Activated CD8-positive, alpha-beta memory T cell treated with anti-CD3 and anti-CD28 coated beads, Interleukin-2, amount 10 ng/mL, durations not matched to agents 7 days and 5 days (primary cell): ENCODE measurements at regions not wholly inside any gene's neighbourhood (a gene's known extent, or its start where the extent isn't known, plus 50 kb on each side); places are given as distances from the start of the nearest gene placed in this dataset.

Experiments used
- ATAC-seq: fragments of 150-1000 bp; cut with Tn5 transposase; one replicate; pipeline ENCODE4 v1.10.0; 2021; ENCODE audit warnings: moderate library complexity
- CTCF ChIA-PET: fragments of 350-600 bp; sonication (Branson Sonifier 250); formaldehyde crosslinking; loops from one replicate; lab custom pipeline; 2021; ENCODE audit warnings: antibody characterized with exemption; lab: Charles Lee
- DNase-seq: peaks from one replicate; pipeline ENCODE4 v3.0.0-alpha.2; 2020
- H3K27ac Mint-ChIP-seq: one replicate; pipeline ENCODE4 v1.8.0; 2021; ENCODE audit warnings: mild to moderate bottlenecking, mixed read lengths
- H3K27me3 Mint-ChIP-seq: one replicate; pipeline ENCODE4 v1.8.0; 2021; ENCODE audit warnings: mixed read lengths
- H3K36me3 Mint-ChIP-seq: one replicate; pipeline ENCODE4 v1.8.0; 2021; ENCODE audit warnings: mild to moderate bottlenecking, mixed read lengths
- H3K4me1 Mint-ChIP-seq: one replicate; pipeline ENCODE4 v1.8.0; 2021; ENCODE audit warnings: mixed read lengths
- H3K4me3 Mint-ChIP-seq: one replicate; pipeline ENCODE4 v1.8.0; 2021; ENCODE audit warnings: mild to moderate bottlenecking, moderate library complexity, mixed read lengths
- H3K9me3 Mint-ChIP-seq: one replicate; pipeline ENCODE4 v1.8.0; 2022; ENCODE audit warnings: low read depth, mixed read lengths

DNA sequence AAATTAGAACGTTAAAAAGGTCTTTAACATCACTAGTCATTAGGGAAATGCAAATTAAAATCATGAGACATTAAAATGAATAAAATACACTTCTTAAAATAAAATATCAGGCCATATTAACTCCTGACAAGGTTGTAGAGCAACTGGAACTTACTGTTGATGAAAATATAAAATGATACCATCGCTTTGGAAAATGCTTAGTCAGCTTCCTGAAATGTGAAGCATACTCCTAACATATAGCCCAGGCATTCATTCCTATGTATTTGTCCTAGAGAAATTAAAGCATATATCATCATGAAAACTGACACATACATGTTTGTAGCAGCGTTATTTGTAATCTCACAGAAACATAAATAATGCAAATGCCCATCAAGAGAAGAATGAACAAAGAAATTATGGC is 211.5 kb upstream of the CHRM3 start:
- H3K4me3 Mint-ChIP-seq: no peak overlapping the region
- no peaks in the 10 kb centered on the region for H3K27me3 Mint-ChIP-seq
- CTCF ChIA-PET: no interaction called here
- no peaks in the 10 kb centered on the region for H3K36me3 Mint-ChIP-seq
- ATAC-seq (no peak), DNase-seq (no peak)
- no peak overlapping the region for H3K27ac Mint-ChIP-seq
- no peaks in the 10 kb centered on the region for H3K4me1 Mint-ChIP-seq
- peaks cover 8% of the 10 kb centered on the region for H3K9me3 Mint-ChIP-seq

DNA sequence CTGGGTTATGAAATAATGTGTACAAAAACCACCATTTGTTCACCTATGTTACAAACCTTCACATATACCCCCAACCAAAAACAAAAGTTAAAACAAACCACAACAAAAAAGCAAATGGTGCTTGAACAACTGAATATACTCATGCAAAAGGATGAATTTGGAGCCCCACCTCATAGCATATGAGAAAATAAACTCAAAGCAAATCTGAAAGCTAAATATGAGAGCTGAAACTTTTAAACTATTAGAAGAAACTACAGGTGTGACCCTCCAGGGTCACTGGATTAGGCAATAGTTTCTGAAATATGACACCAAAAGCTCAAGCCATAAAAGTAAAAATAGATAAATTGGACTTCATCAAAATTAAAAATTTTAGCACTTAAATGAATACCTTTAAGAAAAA is 215.5 kb upstream of the CHRM3 start:
- Mint-ChIP-seq H3K27me3 (no peaks in the 10 kb centered on the region), H3K9me3 (peaks cover 5% of the 10 kb centered on the region), H3K27ac (no peak overlapping the region), H3K4me3 (no peak overlapping the region), H3K36me3 (no peaks in the 10 kb centered on the region), H3K4me1 (no peaks in the 10 kb centered on the region)
- ATAC-seq (no peak), DNase-seq (no peak)
- CTCF ChIA-PET: no interaction called here

DNA sequence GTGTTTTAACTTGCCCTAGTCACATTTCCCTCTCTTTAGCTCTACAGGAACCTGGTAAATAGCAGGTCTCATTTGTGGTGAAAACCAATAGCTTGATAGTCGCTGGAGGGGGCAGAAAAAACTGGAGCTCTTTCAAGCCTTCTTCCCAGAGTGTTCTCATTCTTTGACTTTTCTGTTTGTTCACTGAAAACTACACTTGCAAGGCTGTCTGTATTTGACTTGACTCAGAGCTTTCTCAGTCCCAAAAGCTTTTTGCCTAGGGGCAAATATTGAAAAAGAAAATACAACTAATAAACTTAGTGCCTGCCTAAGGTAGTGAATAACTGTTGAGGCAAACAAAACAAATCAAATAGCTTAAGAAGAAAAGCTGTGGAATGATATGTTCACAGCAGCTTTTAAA is 217.1 kb upstream of the CHRM3 start:
- DNase-seq (no peak), ATAC-seq (no peak)
- Mint-ChIP-seq H3K27ac (no peak overlapping the region), H3K4me3 (no peak overlapping the region), H3K4me1 (no peaks in the 10 kb centered on the region), H3K9me3 (peaks cover 5% of the 10 kb centered on the region), H3K36me3 (no peaks in the 10 kb centered on the region), H3K27me3 (no peaks in the 10 kb centered on the region)
- CTCF ChIA-PET: no interaction called here

DNA sequence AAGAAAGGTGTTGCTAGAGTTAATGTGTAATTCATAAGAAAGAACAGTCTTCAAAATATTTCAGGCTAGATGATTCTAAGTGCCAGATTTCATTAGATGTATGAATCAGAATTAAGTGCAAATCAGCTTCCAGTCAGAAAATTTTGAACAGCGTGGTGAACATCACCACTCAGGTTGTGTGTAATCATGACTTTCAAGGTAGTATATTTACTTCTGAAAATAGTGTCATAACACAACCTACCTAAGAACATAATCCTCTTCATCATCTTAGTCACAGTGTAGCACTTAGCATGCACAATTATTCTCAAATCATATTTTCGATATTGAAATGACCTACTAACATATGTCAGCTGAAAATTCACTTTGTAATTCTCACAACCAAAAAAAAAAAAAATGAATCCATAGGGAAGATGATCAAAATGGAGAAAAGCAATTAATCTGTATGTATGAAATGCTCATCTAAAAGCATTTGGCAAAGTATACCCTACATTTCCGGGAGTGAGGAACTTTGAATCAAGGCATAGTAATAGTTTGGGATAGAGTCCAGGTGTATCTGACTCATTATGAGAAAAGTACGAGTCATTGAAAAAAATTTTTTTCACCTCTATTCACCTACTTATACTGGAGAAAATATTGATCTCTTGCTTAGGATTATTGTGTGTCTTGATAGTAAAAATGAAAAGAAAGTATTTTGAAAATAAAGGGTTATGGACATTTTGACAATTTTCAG is 221.8 kb upstream of the CHRM3 start:
- CTCF ChIA-PET: no interaction called here
- DNase-seq: no peak
- Mint-ChIP-seq H3K4me1 (no peaks in the 10 kb centered on the region), H3K27ac (no peak overlapping the region), H3K36me3 (no peaks in the 10 kb centered on the region), H3K9me3 (no peaks in the 10 kb centered on the region), H3K4me3 (no peak overlapping the region), H3K27me3 (no peaks in the 10 kb centered on the region)
- no peak for ATAC-seq

DNA sequence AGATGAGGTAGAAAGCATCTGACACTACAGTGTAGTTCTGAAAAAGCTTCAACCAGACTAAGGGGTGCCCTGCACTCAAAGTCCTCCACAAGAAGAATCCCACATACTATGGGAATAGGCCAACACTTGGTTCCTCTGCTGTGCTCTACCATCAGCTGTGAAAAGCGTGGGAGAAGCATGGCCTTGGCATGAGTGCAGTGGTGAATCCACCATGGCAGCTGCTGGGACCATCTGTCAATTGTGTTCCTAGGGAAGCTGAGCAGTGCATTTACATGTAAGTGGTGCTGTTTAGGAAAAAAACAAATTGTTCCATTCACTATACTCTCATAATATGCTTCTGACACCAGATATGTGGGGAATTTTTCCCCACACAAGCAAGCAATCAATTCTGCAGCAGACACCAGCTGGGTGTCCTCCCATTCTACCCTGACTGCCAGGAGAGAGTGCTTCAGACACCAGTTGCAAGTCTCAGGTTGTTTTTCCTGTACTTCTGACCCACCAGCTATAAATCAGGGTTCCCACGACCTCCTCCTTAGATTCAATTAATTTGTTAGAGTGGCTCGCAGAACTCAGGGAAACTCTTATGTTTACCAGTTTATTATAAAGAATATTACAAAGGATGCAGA is 230.8 kb upstream of the CHRM3 start:
- CTCF ChIA-PET: no interaction called here

DNA sequence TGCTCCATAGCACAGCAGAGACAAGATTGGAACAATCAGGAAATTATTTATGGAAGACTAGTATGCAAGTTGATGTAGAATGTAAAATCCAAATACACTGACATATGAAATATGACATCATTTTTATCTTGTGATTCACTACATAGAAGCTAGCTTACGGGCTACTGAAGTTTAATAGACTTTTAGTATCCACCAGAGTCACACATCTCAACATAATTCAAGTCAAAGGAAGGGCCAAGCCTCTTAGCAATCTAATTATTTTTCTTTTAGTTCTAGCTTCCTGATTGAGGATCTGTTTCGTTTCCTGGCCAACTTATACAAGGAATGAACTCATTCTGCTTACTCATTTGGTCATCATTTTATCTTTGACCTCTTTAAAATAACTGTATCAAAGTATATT is 234.4 kb upstream of the CHRM3 start:
- Mint-ChIP-seq H3K9me3 (no peaks in the 10 kb centered on the region), H3K27ac (no peak overlapping the region), H3K4me3 (no peak overlapping the region), H3K36me3 (no peaks in the 10 kb centered on the region), H3K4me1 (no peaks in the 10 kb centered on the region), H3K27me3 (no peaks in the 10 kb centered on the region)
- DNase-seq (no peak), ATAC-seq (no peak)
- CTCF ChIA-PET: no interaction called here

More for the DNA sequence above, 230.8 kb upstream of the CHRM3 start:
- no peak for ATAC-seq
- Mint-ChIP-seq H3K4me3 (no peak overlapping the region), H3K27me3 (no peaks in the 10 kb centered on the region), H3K4me1 (no peaks in the 10 kb centered on the region), H3K36me3 (no peaks in the 10 kb centered on the region), H3K27ac (no peak overlapping the region), H3K9me3 (no peaks in the 10 kb centered on the region)
- DNase-seq: no peak

DNA sequence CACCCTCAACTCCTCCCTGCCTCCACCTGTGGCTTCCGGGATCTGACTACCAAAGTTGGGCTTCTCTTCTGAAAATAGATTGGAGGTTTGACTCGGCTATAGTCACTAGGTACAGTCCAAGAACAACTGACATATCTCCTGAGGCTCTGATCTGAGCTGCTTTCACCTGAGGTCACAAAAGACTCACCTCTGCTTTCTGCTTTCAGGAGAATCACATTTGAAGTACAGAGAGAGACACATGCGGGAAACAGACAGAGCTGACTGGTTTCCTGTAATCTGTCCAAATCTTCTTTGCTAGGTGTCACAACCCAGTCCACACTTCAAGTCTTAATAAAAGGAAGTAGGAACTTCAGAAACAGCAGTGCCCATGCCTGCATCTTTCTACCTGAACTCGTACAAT is 245.4 kb upstream of the CHRM3 start:
- Mint-ChIP-seq H3K4me1 (no peaks in the 10 kb centered on the region), H3K27me3 (no peaks in the 10 kb centered on the region), H3K36me3 (no peaks in the 10 kb centered on the region), H3K27ac (no peak overlapping the region), H3K9me3 (peaks cover 13% of the 10 kb centered on the region), H3K4me3 (no peak overlapping the region)
- DNase-seq (no peak), ATAC-seq (no peak)
- CTCF ChIA-PET: no interaction called here

DNA sequence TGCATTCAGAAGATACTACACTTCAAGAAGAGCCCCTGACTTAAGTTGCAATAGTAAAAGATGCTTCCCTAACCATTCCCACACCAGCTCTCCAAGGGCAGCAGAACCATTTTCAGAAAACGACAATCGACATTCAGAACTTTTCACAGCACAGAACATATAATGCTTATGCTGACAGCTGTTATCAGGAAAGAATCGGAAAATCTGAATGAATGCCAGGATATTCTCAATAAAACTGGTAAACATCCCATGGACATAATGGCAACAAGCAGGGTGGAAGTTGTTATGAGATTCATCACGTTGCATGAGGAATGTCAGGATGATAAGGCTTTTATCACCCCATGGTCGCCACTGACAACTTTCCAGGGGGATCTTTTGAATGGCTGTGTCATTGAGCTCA is 246.6 kb upstream of the CHRM3 start:
- no peak for DNase-seq
- CTCF ChIA-PET: no interaction called here
- no peaks in the 10 kb centered on the region for H3K27me3 Mint-ChIP-seq
- H3K4me3 Mint-ChIP-seq: no peak overlapping the region
- ATAC-seq: no peak
- H3K36me3 Mint-ChIP-seq: no peaks in the 10 kb centered on the region
- H3K4me1 Mint-ChIP-seq: no peaks in the 10 kb centered on the region
- H3K9me3 Mint-ChIP-seq: peaks cover 17% of the 10 kb centered on the region
- H3K27ac Mint-ChIP-seq: no peak overlapping the region

DNA sequence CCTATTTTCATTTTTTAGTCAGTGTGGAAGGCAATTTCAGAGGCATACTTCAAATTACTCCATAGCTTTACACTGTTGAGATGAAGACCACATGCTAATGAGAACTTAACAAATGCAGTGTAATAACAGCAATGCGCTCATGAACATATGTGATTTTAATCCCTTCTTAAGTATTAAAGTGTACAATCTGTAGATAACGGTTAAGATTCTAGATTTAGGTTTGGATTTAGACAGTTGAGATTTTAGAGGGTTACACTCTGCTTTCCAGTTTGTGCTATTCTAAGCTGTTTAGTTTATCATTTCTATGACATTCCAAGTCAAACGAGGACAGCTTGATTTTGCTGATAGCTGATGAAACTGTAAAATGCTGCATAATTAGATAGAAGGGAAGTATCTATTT is 257.8 kb upstream of the CHRM3 start:
- H3K27ac Mint-ChIP-seq: no peak overlapping the region
- H3K4me3 Mint-ChIP-seq: no peak overlapping the region
- ATAC-seq (no peak), DNase-seq (no peak)
- peaks cover 12% of the 10 kb centered on the region for H3K9me3 Mint-ChIP-seq
- no peaks in the 10 kb centered on the region for H3K36me3 Mint-ChIP-seq
- CTCF ChIA-PET: no interaction called here
- H3K27me3 Mint-ChIP-seq: no peaks in the 10 kb centered on the region
- H3K4me1 Mint-ChIP-seq: no peaks in the 10 kb centered on the region

DNA sequence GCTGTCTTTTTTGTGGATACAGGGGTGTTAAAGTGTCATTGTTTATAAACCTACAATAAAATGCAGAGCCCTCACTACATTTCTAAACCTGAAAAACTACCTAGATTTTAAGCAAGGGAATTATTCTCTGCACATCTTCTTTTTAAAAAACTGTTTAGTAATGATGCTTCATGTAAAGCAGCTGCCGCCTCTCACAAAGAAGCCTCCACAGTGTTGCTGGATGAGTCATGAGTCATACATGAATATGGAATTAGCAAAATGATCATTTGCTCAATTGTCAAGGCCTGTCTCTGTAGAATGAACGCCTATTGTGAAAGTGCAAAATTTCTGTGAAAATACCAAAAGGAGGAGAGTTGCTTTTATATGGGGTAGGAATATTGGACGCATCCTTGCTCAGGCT is 259.5 kb upstream of the CHRM3 start:
- Mint-ChIP-seq H3K27ac (no peak overlapping the region), H3K4me3 (no peak overlapping the region), H3K4me1 (no peaks in the 10 kb centered on the region), H3K9me3 (peaks cover 13% of the 10 kb centered on the region), H3K27me3 (no peaks in the 10 kb centered on the region), H3K36me3 (no peaks in the 10 kb centered on the region)
- DNase-seq: no peak
- CTCF ChIA-PET: no interaction called here
- ATAC-seq: no peak

DNA sequence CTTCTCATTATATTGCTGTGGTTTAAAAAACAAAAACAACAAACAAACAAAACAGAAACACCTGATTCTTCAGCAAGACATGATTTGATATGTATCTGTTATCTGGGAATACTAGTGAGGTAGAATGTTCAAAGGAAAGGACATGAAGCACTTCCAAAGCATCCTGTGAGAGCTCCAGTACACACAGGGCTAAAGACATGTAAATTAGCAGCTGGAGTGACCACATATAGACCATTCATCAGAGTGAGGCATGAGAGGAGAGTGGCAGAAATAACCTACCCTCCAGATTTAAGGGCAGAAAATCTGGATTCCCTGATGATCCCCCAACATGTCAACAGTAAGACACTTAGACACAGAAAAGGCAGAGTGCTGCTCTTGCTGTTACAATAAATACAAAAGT is 260.5 kb upstream of the CHRM3 start:
- Mint-ChIP-seq H3K36me3 (no peaks in the 10 kb centered on the region), H3K4me1 (no peaks in the 10 kb centered on the region), H3K4me3 (no peak overlapping the region), H3K9me3 (peaks cover 13% of the 10 kb centered on the region), H3K27ac (no peak overlapping the region), H3K27me3 (no peaks in the 10 kb centered on the region)
- CTCF ChIA-PET: no interaction called here
- DNase-seq (no peak), ATAC-seq (no peak)

DNA sequence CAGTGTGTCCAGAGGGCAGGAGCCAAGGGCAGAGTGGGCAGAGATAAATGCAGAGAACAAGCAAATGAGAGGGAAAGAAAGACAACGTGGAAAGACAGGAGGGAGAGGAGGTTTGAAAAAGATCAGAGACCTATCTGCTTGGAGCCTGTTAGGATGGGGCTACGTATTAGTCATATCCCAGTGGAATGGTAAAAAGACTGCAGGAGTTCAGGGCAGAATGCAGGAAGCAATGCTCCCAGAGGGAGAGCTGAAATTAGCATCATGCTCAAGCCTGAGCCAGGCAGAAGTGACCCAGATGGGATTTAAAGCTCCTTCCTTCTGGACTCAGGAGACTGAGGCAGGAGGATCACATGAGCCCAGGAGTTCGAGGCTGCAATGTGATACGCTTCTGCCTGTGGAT is 261.3 kb upstream of the CHRM3 start:
- DNase-seq (no peak), ATAC-seq (no peak)
- CTCF ChIA-PET: no interaction called here
- Mint-ChIP-seq H3K4me1 (no peaks in the 10 kb centered on the region), H3K9me3 (peaks cover 10% of the 10 kb centered on the region), H3K4me3 (no peak overlapping the region), H3K36me3 (no peaks in the 10 kb centered on the region), H3K27ac (no peak overlapping the region), H3K27me3 (no peaks in the 10 kb centered on the region)

DNA sequence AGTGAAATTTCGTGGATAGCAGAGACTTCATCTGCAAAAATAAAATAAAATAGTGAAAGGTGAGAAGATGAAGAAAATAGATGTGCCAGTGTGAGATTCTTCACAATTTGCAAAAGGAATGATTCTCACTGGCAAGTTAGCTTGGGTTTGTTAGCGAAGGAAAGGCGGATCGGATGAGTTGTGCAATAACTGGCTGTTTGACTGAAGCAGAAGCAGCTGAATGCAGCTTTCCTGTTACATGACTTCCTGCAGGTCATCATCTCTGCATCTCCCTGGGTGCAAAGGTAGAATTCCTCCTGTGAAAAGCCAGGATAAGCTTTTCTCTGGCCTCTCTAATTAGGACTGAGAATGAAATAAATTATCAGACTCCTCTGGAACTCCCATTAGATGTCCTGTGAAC is 263.1 kb upstream of the CHRM3 start:
- no peaks in the 10 kb centered on the region for H3K36me3 Mint-ChIP-seq
- ATAC-seq: no peak
- H3K27ac Mint-ChIP-seq: no peak overlapping the region
- CTCF ChIA-PET: no interaction called here
- no peaks in the 10 kb centered on the region for H3K4me1 Mint-ChIP-seq
- no peaks in the 10 kb centered on the region for H3K27me3 Mint-ChIP-seq
- H3K9me3 Mint-ChIP-seq: peaks cover 5% of the 10 kb centered on the region
- no peak for DNase-seq
- H3K4me3 Mint-ChIP-seq: no peak overlapping the region

DNA sequence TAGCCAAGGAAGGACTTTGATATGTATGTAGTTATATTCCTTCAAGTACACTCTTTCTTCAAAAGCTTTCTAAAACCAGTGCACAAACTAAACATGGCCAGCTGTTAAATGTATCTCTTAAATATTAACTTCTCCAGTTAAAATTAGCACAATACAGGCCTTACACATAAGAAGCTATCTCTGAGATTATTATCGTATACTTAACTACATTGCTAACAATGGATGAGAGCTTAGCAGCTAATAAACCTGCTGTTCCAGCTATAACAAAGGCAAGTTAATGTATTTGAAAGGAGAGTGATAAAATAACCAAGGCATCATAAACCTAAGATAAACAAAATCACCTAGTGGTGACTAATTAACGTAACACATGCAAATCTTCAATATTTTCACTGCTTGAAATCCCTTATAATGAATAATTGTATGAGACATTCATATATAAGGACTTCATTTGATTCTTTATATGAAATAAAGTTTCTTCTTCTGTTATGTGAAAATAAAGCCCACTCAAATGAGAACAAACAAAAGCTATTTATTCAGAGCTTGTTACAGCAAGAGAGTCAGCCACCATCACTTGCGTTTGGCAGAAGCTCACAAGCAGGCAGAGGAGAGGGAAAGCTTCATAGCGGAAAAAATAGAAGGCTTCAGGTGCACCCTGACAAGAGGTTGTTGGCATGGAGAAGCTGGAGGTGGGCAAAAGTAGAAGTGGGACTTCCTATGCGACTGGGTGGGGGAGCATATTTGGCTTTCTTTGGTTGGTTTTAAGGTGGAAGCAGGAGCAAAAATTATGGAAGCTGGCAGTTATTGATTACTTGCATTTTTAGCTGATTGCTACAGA is 274.1 kb upstream of the CHRM3 start:
- Mint-ChIP-seq H3K27ac (no peak overlapping the region), H3K36me3 (no peaks in the 10 kb centered on the region), H3K9me3 (peaks cover 7% of the 10 kb centered on the region), H3K4me3 (no peak overlapping the region), H3K4me1 (no peaks in the 10 kb centered on the region), H3K27me3 (no peaks in the 10 kb centered on the region)
- DNase-seq (no peak), ATAC-seq (no peak)
- CTCF ChIA-PET: no interaction called here
